ENCODE measurements at regions not wholly inside any gene's neighbourhood (a gene's known extent, or its start where the extent isn't known, plus 50 kb on each side); places are given as distances from the start of the nearest gene placed in this dataset.

GRCh38 chr17:71192848-71193247 lies 928.0 kb upstream of the SOX9 start:
- TF ChIP-seq CTCF (conservative IDR thresholded peaks at IDR 0.05 in 1 of 2, IDR thresholded peaks at IDR 0.05 in 1 of 2; ENCODE audit: extremely low read depth in 1 of 2, insufficient read depth in 1 of 2, low read depth in 1 of 2, low read length in 2 of 2) (no peak), EZH2 (IDR thresholded peaks at IDR 0.05; ENCODE audit: borderline replicate concordance, low read length) (no peak)

Data from mammary epithelial cell (primary cell).